Mucosa of gallbladder (tissue), 1 donor: ENCODE measurements at regions not wholly inside any gene's neighbourhood (a gene's known extent, or its start where the extent isn't known, plus 50 kb on each side); places are given as distances from the start of the nearest gene placed in this dataset.
"Not testable (repeated sequence)": the region's sequence is repeated elsewhere in the genome, so short reads cannot be mapped to it uniquely, and the experiment has no call there.

Experiments used
- DNase-seq: peaks from one replicate; pipeline ENCODE4 v3.0.0-alpha.2; 2020; ENCODE audit warnings: low spot score
- donor health status: DM: no; HTN: no; CAD: no.

DNA sequence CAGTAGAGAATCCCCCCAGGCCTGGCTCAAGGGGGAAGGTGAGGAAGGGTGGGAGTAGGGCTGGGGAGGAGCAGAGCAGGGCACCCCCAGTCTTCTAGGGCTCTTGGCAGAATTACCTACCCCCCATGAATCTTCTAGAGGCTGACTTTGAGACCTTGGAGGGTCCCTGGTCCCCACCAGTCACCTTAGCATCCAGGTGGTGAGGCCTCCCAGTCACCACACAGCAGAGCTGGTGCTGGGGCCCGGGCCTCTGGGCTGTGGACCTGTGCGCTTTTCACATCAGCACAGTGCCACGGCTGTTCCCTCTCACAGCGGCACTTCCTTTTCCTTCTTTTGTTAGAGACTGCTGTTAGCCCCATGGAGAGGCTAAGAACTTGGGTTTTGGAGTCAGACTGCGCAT lies 148.6 kb upstream of the PITX1 start:
- no peak for DNase-seq

- DNase-seq, result no peak
Measured at GRCh38 chr5:135181653-135182052, 147.6 kb upstream of the PITX1 start.

GRCh38 chr5:135179308-135179980 lies 145.4 kb upstream of the PITX1 start:
- no peak for DNase-seq

- no peak for DNase-seq
Measured at GRCh38 chr5:135178476-135179155, 144.6 kb upstream of the PITX1 start.

DNA sequence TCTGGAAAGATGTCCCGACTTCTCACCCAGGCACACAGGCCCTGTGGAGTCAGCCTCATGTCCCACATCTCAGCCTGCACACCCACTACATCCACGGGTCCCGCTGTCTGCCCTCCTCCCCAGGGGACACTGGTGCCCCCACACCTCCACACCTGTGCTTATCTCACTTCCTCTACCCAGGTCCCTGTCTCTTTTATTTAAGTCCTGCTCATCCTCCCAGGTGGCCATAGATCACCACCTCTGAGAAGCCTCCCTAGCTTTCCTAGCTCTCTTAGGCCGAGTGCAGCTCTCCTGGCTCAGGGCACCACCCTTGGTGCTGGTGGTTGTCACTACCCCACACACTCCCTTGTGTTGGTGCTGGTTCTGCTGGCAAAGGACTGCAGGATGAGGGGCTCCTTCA lies 143.6 kb upstream of the PITX1 start:
- no peak for DNase-seq

GRCh38 chr5:135176991-135177390 lies 143.0 kb upstream of the PITX1 start:
- DNase-seq, result peak; percentile 8

GRCh38 chr5:135174315-135175096 lies 140.5 kb upstream of the PITX1 start:
- DNase-seq, result peak; percentile 3

DNA sequence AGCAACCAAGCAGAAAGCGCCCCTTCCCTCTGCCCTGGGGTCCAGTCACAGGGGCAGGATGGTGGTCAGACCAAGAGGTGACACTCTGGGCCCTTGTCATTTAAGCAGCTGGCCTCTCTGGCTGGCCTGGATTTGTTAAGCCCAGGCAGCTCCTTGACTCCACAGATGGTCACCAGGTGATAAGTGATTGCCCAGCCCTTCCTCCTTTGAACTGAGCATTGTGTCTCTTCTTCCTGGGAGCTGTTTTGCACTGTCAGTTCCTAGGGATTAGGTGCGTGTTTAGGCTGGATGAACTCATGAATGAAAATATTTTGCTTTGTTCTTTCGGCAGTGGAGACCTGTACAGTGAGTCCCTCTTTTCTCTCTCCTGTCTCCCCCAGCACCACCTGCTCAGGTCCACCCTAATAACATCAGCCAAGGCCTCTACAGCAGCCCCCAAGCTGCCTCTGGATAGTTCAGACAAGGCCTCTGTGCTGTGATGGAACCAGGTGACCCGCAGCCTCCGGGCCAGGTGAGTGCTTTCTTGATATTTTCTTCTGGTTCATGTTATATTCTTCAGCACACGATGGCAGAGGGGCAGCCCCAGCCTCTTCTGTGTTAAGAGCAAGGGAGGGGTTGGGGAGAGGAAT lies 139.7 kb upstream of the PITX1 start:
- no peak for DNase-seq

GRCh38 chr5:135172718-135173117 lies 138.7 kb upstream of the PITX1 start:
- no peak for DNase-seq

GRCh38 chr5:135171336-135171735 lies 137.3 kb upstream of the PITX1 start:
- no peak for DNase-seq

DNA sequence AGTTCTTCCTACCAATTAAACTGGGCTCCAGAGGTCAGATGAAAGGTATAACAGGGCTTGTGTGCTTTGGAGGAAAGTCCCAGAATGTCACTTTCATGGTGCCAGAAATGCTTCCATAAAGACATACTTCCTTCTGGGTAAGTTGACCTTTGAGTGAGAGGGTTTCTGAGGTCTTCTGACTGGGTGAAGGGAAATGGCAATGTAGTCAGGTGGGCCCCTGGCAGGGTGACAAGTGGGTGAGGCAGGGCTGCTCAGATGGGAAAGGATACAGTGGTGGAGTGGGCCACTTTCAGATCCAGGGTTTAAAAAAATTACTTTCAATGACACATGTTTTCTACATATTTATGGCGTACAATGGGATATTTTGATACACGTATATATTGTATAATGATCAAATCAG lies 136.5 kb upstream of the PITX1 start:
- DNase-seq, result no peak

DNA sequence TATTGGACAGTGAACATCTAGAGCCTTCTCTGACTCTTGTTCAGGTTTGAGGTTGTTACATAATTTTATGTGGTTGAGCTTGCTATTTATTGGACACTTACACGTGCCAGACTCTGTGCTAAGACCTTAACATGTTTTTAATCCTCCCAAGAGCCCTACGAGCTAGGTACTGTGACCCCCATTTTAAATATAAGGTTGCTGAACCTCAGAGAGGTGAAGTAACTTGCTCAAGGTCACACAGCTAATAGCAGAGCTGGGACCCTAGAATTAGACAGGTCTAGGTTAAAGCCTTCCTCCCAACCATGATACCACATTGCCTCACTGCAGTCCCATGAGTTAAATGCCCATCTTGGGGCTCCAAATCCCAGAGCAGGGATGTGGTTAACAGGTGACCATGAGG lies 135.7 kb upstream of the PITX1 start:
- DNase-seq, result no peak

- no peak for DNase-seq
Measured at GRCh38 chr5:135167634-135168033, 133.6 kb upstream of the PITX1 start.

DNA sequence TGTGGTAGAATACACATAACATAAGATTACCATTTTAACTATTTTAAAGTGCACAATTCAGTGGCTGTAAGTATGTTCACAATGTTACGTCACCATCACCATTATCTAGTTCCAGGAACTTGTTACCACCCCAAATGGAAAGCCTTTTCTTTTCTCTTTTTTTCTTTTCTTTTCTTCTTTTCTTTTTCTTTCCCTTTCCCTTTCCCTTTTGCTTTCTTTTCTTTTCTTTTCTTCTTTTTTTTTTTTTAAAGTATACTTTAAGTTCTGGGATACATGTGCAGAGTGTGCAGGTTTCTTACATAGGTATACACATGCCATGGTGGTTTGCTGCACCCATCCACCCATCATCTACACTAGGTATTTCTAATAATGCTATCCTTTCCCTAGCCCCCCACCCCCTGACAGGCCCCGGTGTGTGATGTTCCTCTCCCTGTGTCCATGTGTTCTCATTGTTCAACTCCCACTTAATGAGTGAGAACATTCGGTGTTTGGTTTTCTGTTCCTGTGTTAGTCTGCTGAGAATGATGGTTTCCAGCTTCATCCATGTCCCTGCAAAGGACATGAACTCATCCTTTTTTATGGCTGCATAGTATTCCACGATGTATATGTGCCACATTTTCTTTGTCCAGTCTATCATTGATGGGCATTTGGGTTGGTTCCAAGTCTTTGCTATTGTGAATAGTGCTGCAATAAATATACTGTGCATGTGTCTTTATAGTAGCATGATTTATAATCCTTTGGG lies 131.0 kb upstream of the PITX1 start:
- not testable (repeated sequence) for DNase-seq

- no peak for DNase-seq
Measured at GRCh38 chr5:135163964-135164363, 129.9 kb upstream of the PITX1 start.

GRCh38 chr5:135163391-135163790 lies 129.4 kb upstream of the PITX1 start:
- DNase-seq, result no peak

- no peak for DNase-seq
Measured at GRCh38 chr5:135162661-135163265, 128.7 kb upstream of the PITX1 start.

GRCh38 chr5:135161221-135161620 lies 127.2 kb upstream of the PITX1 start:
- DNase-seq, result no peak

DNA sequence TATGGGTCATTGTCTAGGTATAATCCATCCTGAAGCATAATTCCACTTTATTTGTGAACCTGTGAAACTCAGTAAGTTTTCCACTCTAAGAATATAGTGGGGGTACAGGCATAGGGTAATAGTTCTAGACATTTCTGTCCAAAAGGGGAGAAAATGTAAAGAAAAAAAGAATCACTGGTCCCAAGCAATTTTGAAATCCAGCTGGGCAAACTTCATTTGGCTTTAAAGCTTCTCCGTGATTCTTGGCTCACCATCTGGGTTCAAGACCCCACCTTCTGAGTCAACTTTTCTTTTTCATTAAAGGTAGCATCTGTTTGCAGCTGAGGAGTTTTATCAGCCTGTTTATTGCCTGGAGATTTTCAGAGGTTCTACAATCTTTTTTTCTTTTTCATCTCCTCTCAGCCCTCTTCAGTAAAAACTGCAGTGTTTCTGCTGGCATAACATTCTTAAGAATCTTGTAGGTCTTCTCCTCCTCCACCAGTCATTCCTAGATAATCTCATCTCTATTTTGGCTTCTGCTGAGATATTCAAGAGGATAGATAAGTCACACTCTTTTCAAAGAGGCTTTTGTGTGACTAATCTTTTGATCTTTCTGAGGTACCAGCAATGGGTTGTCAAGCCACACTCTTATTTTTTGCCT lies 126.1 kb upstream of the PITX1 start:
- no peak for DNase-seq

DNA sequence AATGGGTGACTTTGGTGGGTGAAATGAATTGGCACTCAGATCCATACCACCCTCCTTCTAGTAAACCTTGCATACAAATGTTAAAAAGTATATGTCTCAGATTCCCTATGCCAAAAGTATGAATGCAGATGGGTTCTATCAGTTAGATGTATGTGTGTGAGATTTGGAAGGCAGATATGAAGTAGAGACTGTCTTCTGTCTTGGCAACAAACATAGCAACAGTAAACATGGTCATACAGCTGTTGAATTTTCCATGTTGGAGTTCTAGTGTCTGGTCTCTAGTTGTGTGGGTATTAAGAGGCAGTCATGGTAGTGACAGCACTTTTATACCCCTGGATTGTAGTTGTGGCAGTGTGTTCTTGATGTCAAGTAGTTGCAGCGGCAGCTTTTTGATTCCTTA lies 125.6 kb upstream of the PITX1 start:
- DNase-seq, result no peak

DNA sequence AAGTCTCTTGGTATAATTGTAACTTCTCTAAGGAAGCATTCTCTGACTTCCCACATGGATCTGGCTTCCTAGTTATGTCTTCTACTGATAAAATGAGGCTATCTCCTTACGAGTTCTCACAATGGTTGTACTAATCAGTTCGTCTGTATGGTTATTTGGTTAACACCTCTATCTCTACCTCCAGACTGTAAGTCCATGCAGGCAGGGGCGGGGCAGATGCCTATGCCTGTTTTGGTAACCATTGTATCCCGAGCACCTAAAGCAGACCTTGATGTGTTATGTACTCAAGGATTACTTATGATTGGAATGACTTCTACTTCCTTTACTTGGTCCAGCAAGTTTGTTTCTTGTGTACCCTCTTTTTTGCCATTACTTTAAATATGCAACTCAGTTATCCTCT lies 125.0 kb upstream of the PITX1 start:
- DNase-seq, result no peak
